Keratinocyte (primary cell): ENCODE measurements at regions not wholly inside any gene's neighbourhood (a gene's known extent, or its start where the extent isn't known, plus 50 kb on each side); places are given as distances from the start of the nearest gene placed in this dataset.

Experiments used
- CTCF ChIP-seq, 3 experiments: IDR thresholded peaks in 1 of 3; conservative IDR thresholded peaks in 1 of 3; optimal IDR thresholded peaks in 1 of 3; 2 replicates in 2 of 3; 3 replicates in 1 of 3; pipeline versions ENCODE3 to v1.5.1; 2011; ENCODE audit warnings: low read length in 3 of 3, mild to moderate bottlenecking in 3 of 3, moderate library complexity in 2 of 3, control low read depth in 1 of 3, inconsistent platforms in 1 of 3; ENCODE audit not compliant: insufficient read depth in 2 of 3; ENCODE audit errors: extremely low read depth in 1 of 3
- EZH2 ChIP-seq: IDR thresholded peaks from one replicate; pipeline ENCODE4 v1.6.1; 2012; ENCODE audit warnings: inconsistent platforms, mild to moderate bottlenecking, low read length, moderate library complexity

- TF ChIP-seq EZH2 (no peak), CTCF (optimal IDR thresholded peaks at IDR 0.05 in 1 of 3, IDR thresholded peaks at IDR 0.05 in 1 of 3, conservative IDR thresholded peaks at IDR 0.05 in 1 of 3; ENCODE audit: extremely low read depth in 1 of 3, insufficient read depth in 2 of 3, low read length in 3 of 3) (no peak)
These were observed 330.4 kb upstream of the ESRRG start for GRCh38 chr1:217053676-217054075.
